ENCODE measurements at regions not wholly inside any gene's neighbourhood (a gene's known extent, or its start where the extent isn't known, plus 50 kb on each side); places are given as distances from the start of the nearest gene placed in this dataset.

DNA sequence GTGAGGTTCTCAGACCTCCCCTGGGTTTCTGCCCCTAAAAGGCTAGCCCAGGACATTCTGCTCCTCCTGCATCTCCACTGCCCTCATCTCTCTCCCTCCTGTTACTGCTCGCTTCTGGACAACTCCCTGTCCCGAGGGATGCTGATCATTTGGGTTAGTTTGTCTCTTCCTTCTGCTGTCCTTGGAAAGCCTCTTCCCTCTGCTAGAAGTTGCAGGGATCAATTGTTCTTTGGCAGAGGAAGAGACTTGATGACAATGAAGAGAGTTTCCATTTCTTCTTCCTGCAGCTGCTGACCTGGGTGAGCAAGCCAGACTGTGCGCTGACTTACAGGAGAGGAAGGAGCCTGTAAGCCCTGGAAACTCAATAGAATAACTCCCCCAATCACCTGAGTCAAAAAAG, 68.9 kb downstream of the RDH14 start:
- Mint-ChIP-seq H3K4me3 (no peak overlapping the region), H3K27ac (no peak overlapping the region), H3K36me3 (ENCODE audit: insufficient read depth in 1 of 3, low read depth in 3 of 3) (no peaks in the 10 kb centered on the region), H3K4me1 (peaks cover 2% of the 10 kb centered on the region in 2 experiments; a peak in 3 of 4 replicates), H3K9me3 (no peaks in the 10 kb centered on the region), H3K27me3 (ENCODE audit: low read depth) (no peaks in the 10 kb centered on the region; the same call in 1 of the 2 replicates)
- H3K79me2 ChIP-seq (ENCODE audit: insufficient read depth, low read length): no peaks in the 10 kb centered on the region
- no peak overlapping the region for H2BK15ac ChIP-seq (ENCODE audit: low read depth, low read length)
- H4K8ac ChIP-seq (replicated peaks; ENCODE audit: insufficient read length, low read depth, low read length): no peak overlapping the region
- H2AK5ac ChIP-seq (ENCODE audit: insufficient read length, low read length): no peak overlapping the region
- H2BK12ac ChIP-seq (ENCODE audit: insufficient read length, low read depth, low read length): no peak overlapping the region
- H2AFZ ChIP-seq (ENCODE audit: low read length): no peak overlapping the region
- no peaks in the 10 kb centered on the region for H3K4me1 ChIP-seq (ENCODE audit: insufficient read depth, low read length)
- H2BK120ac ChIP-seq (ENCODE audit: low read depth, low read length, poor library complexity, severe bottlenecking): no peak overlapping the region
- H3K23ac ChIP-seq (ENCODE audit: insufficient read length, low read depth, low read length): no peak overlapping the region
- H4K20me1 ChIP-seq (ENCODE audit: control insufficient read depth, insufficient read depth, insufficient read length): no peaks in the 10 kb centered on the region
- H4K5ac ChIP-seq (ENCODE audit: insufficient read length, low read depth, low read length): no peak overlapping the region
- no peak overlapping the region for H2BK20ac ChIP-seq (ENCODE audit: low read depth, low read length, poor library complexity, severe bottlenecking)
- WGBS (ENCODE audit: extremely low coverage, insufficient read length, low lambda C conversion rate): no CpG with 5 or more reads among the region's 3 CpGs
- H3K9me3 ChIP-seq (ENCODE audit: control insufficient read depth, low read depth, low read length): no peaks in the 10 kb centered on the region
- H3K18ac ChIP-seq (ENCODE audit: insufficient read length, low read depth, low read length): no peak overlapping the region
- no peak overlapping the region for H3K9ac ChIP-seq (ENCODE audit: extremely low read depth, insufficient read length, low read length)
- H3K27me3 ChIP-seq (ENCODE audit: insufficient read depth, low read length): no peaks in the 10 kb centered on the region
- H3T11ph ChIP-seq (ENCODE audit: low read length): no peak overlapping the region
- TF ChIP-seq, protein P1, sequence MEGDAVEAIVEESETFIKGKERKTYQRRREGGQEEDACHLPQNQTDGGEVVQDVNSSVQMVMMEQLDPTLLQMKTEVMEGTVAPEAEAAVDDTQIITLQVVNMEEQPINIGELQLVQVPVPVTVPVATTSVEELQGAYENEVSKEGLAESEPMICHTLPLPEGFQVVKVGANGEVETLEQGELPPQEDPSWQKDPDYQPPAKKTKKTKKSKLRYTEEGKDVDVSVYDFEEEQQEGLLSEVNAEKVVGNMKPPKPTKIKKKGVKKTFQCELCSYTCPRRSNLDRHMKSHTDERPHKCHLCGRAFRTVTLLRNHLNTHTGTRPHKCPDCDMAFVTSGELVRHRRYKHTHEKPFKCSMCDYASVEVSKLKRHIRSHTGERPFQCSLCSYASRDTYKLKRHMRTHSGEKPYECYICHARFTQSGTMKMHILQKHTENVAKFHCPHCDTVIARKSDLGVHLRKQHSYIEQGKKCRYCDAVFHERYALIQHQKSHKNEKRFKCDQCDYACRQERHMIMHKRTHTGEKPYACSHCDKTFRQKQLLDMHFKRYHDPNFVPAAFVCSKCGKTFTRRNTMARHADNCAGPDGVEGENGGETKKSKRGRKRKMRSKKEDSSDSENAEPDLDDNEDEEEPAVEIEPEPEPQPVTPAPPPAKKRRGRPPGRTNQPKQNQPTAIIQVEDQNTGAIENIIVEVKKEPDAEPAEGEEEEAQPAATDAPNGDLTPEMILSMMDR (conservative IDR thresholded peaks at IDR 0.05): no peak
- no peak overlapping the region for H4K91ac ChIP-seq (ENCODE audit: insufficient read length, low read depth, low read length)
- no peak overlapping the region for H3K14ac ChIP-seq (ENCODE audit: insufficient read depth, low read length)
- no peak overlapping the region for H2BK5ac ChIP-seq (ENCODE audit: insufficient read length, low read length)
- H3K23me2 ChIP-seq (ENCODE audit: insufficient read length, low read depth, low read length, poor library complexity, severe bottlenecking): no peaks in the 10 kb centered on the region
- H3K56ac ChIP-seq (ENCODE audit: insufficient read length, low read depth, low read length): no peak overlapping the region
- no peak overlapping the region for H3K4me2 ChIP-seq (ENCODE audit: insufficient read depth, insufficient read length, low read length)
- H3K27ac ChIP-seq (ENCODE audit: insufficient read length, low read depth, low read length): no peak overlapping the region
- DNase-seq: no peak
- no peaks in the 10 kb centered on the region for H3K79me1 ChIP-seq (ENCODE audit: insufficient read depth, low read depth, low read length, poor library complexity, severe bottlenecking)
- H3K4ac ChIP-seq (ENCODE audit: low read depth, low read length): no peak overlapping the region
